GM12878 (cell line): ENCODE measurements at regions not wholly inside any gene's neighbourhood (a gene's known extent, or its start where the extent isn't known, plus 50 kb on each side); places are given as distances from the start of the nearest gene placed in this dataset.

Source experiments
- ATAC-seq: fragments of 200-7000 bp; cut with Tn5 transposase; 3 replicates; pipeline ENCODE4 v1.9.1; 2020; ENCODE audit warnings: mild to moderate bottlenecking, moderate library complexity
- BruUV-seq: library from RNA; stranded (reverse); fragments of 400-500 nt; replicated peaks from 2 replicates; lab custom pipeline; 2021; lab: Mats Ljungman, UMichigan
- CTCF ChIA-PET: fragments of 300-600 bp; sonication (Branson Sonifier 250); formaldehyde crosslinking; extraction: SDS; loops from one replicate; lab custom pipeline; 2021; ENCODE audit warnings: inconsistent platforms; lab: Yijun Ruan, JAX
- POLR2A ChIA-PET: fragments of 350-600 bp; formaldehyde crosslinking; extraction: SDS; loops from one replicate; lab custom pipeline; 2021; ENCODE audit warnings: inconsistent platforms; lab: Charles Lee
- RAD21 ChIA-PET: fragments of 300-600 bp; sonication (Branson Sonifier 250); formaldehyde crosslinking; loops from one replicate; lab custom pipeline; 2023; ENCODE audit warnings: antibody characterized with exemption; ENCODE audit not compliant: unreplicated experiment; lab: Charles Lee
- SMC1A ChIA-PET: fragments of 300-600 bp; sonication (Branson Sonifier 250); formaldehyde crosslinking; loops from one replicate; lab custom pipeline; 2023; ENCODE audit not compliant: unreplicated experiment, uncharacterized antibody; lab: Charles Lee
- DNase-seq: peaks from one replicate; pipeline ENCODE4 v3.0.0-alpha.2; 2011; ENCODE audit warnings: low read depth, low spot score
- FAIRE-seq: peaks from 3 replicates; lab custom pipeline; 2011; peaks lifted over from hg19 to GRCh38; lab: Jason Lieb, UNC
- H2AFZ ChIP-seq: 2 replicates; pipeline ENCODE4 v1.6.0; 2011; ENCODE audit warnings: low read depth, low read length, control low read depth; ENCODE audit not compliant: control insufficient read depth
- H3K27ac ChIP-seq: 2 replicates; pipeline ENCODE4 v1.5.1; 2011; ENCODE audit warnings: control low read depth; ENCODE audit not compliant: control insufficient read depth, insufficient read depth
- H3K27me3 ChIP-seq, 2 experiments: replicated peaks in 1 of 2; 2 replicates each; pipeline versions ENCODE4 v1.6.0 to v1.6.1; 2011; ENCODE audit warnings: low read length in 1 of 2; ENCODE audit not compliant: control insufficient read depth in 2 of 2, insufficient read depth in 2 of 2
- H3K36me3 ChIP-seq, 2 experiments: 2 replicates each; pipeline ENCODE4 v1.5.1; 2011; ENCODE audit warnings: low read length in 1 of 2; ENCODE audit not compliant: control insufficient read depth in 2 of 2, insufficient read depth in 2 of 2
- H3K4me1 ChIP-seq: 2 replicates; pipeline ENCODE4 v1.6.1; 2011; ENCODE audit warnings: mild to moderate bottlenecking, low read length, moderate library complexity, mixed read lengths; ENCODE audit not compliant: control insufficient read depth, insufficient read depth
- H3K4me2 ChIP-seq: 2 replicates; pipeline ENCODE4 v1.6.0; 2011; ENCODE audit warnings: control low read depth; ENCODE audit not compliant: control insufficient read depth, insufficient read depth
- H3K4me3 ChIP-seq: fragments of 200-600 bp; sonication (generic); 2 replicates; pipeline ENCODE4 v1.5.1; 2016
- H3K79me2 ChIP-seq: 2 replicates; pipeline ENCODE4 v1.6.0; 2011; ENCODE audit warnings: low read length; ENCODE audit not compliant: control insufficient read depth, insufficient read depth
- H3K9ac ChIP-seq: 2 replicates; pipeline ENCODE4 v1.8.0; 2011; ENCODE audit warnings: low read length, control low read depth, mixed read lengths; ENCODE audit not compliant: control insufficient read depth, insufficient read depth
- H3K9me3 ChIP-seq: replicated peaks from 3 replicates; pipeline ENCODE4 v1.5.1; 2011; ENCODE audit warnings: mild to moderate bottlenecking, low read length; ENCODE audit not compliant: control insufficient read depth, insufficient read depth
- H4K20me1 ChIP-seq: 2 replicates; pipeline ENCODE4 v1.6.0; 2011; ENCODE audit not compliant: control insufficient read depth, insufficient read depth
- BHLHE40 ChIP-seq, 2 experiments: fragments of 450-650 bp in 1 of 2; IDR thresholded peaks; 2 replicates each; pipeline ENCODE4 v1.6.1; 2011 to 2017; ENCODE audit warnings: low read depth in 2 of 2, borderline replicate concordance in 1 of 2, improper control_type of control experiment in 1 of 2, low read length in 1 of 2, mild to moderate bottlenecking in 1 of 2
- CREM ChIP-seq: IDR thresholded peaks from 2 replicates; pipeline ENCODE4 v1.6.1; 2014; ENCODE audit warnings: antibody characterized with exemption, low read depth
- ETV6 ChIP-seq, 2 experiments: fragments of 450-650 bp in 1 of 2; IDR thresholded peaks in 1 of 2; conservative IDR thresholded peaks in 1 of 2; 2 replicates each; pipeline ENCODE4 v1.6.1; 2014; ENCODE audit warnings: antibody characterized with exemption in 1 of 2, borderline replicate concordance in 1 of 2, low read depth in 1 of 2, mild to moderate bottlenecking in 1 of 2, moderate library complexity in 1 of 2
- PAX8 ChIP-seq: fragments of 450-650 bp; IDR thresholded peaks from 2 replicates; pipeline ENCODE4 v1.6.1; 2017; ENCODE audit warnings: mild to moderate bottlenecking, moderate library complexity
- SMC3 ChIP-seq: IDR thresholded peaks from 2 replicates; pipeline ENCODE4 v1.6.1; 2011; ENCODE audit warnings: low read length, improper control_type of control experiment, borderline replicate concordance
- SREBF1 ChIP-seq: IDR thresholded peaks from 2 replicates; pipeline ENCODE4 v1.6.1; 2012; ENCODE audit warnings: mild to moderate bottlenecking, low read length
- STAT1 ChIP-seq: fragments of 450-650 bp; conservative IDR thresholded peaks from 2 replicates; pipeline ENCODE4 v1.6.1; 2014; ENCODE audit warnings: antibody characterized with exemption, mild to moderate bottlenecking
- TBL1XR1 ChIP-seq: IDR thresholded peaks from 2 replicates; pipeline ENCODE4 v1.6.1; 2012; ENCODE audit warnings: low read depth, low read length, improper control_type of control experiment
- ZNF622 ChIP-seq: fragments of 450-650 bp; IDR thresholded peaks from 2 replicates; pipeline ENCODE4 v1.6.1; 2017; ENCODE audit warnings: mild to moderate bottlenecking, inconsistent platforms
- WGBS: methylation state at CpG from one replicate; pipeline ENCODE4 v1.1.6; 2016; ENCODE audit warnings: low lambda C conversion rate; ENCODE audit not compliant: insufficient replicate concordance, insufficient coverage; ENCODE audit errors: missing lambda C conversion rate; 5-methylcytosine and 5-hydroxymethylcytosine counted together
- in situ Hi-C: fragments of 300-500 bp; cut with MboI; formaldehyde crosslinking; loops from 9 replicates; pipeline ENCODE4 v1.14.3; 2018; ENCODE audit warnings: mixed read lengths
- intact Hi-C: fragments of 100-400 bp; cut with micrococcal nuclease; formaldehyde crosslinking; loops from one replicate; pipeline ENCODE4 v1.14.2; 2022; ENCODE audit not compliant: unreplicated experiment
- TF ChIP-seq, protein P1 (sequence below): IDR thresholded peaks from 2 replicates; pipeline ENCODE4 v1.6.1; 2012; ENCODE audit warnings: improper control_type of control experiment, low read depth, low read length; ENCODE audit not compliant: insufficient replicate concordance
- TF ChIP-seq, protein P2 (sequence below): fragments of 450-650 bp; IDR thresholded peaks from 2 replicates; pipeline ENCODE4 v1.6.1; 2016; ENCODE audit warnings: mild to moderate bottlenecking
- TF ChIP-seq, protein P3 (sequence below): fragments of 450-650 bp; formaldehyde crosslinking; IDR thresholded peaks from 2 replicates; pipeline ENCODE4 v1.4.0; 2022; ENCODE audit warnings: mild to moderate bottlenecking, moderate library complexity
- TF ChIP-seq, protein P4 (sequence below): fragments of 450-650 bp; IDR thresholded peaks from 2 replicates; pipeline ENCODE4 v1.6.1; 2017; ENCODE audit warnings: mild to moderate bottlenecking, low read depth, inconsistent platforms; ENCODE audit not compliant: poor library complexity, severe bottlenecking

DNA sequence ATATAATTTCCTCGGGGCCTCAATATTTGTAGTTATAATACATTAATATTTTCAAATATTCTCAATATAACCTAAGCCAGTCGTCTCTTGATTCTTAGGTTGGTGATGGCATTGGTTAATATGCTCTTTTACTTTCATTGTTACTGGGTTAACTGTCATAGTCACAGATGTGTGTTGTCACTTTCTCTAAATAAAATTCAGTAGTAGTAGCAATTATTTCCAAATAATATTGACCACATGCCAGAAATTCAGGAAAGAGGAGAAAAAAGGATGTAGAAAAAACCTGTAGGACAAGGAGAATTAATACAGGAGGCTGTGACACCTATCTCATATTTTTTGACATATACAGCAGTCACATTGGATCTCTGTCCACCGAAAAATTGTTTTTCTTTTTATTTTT is 322.7 kb upstream of the SLITRK6 start:
- BruUV-seq = no TSS peak
- Histone ChIP-seq H4K20me1 (no peaks in the 10 kb centered on the region), H3K27me3 (no peaks in the 10 kb centered on the region), H2AFZ (no peak overlapping the region), H3K79me2 (no peaks in the 10 kb centered on the region), H3K9me3 (no peaks in the 10 kb centered on the region), H3K4me2 (no peak overlapping the region), H3K4me1 (no peaks in the 10 kb centered on the region), H3K27ac (no peak overlapping the region), H3K4me3 (no peak overlapping the region), H3K36me3 (no peaks in the 10 kb centered on the region), H3K9ac (no peak overlapping the region)
- intact Hi-C loops (no loop called here), in situ Hi-C loops (no loop called here)
- CTCF ChIA-PET = no interaction called here
- SMC1A ChIA-PET = no interaction called here
- RAD21 ChIA-PET = no interaction called here
- FAIRE-seq (no peak), ATAC-seq (no peak), DNase-seq (no peak)
- POLR2A ChIA-PET = no interaction called here
- 0% methylated on average over 3 of the region's 3 CpGs for WGBS
- TF ChIP-seq SMC3 (no peak), ETV6 (conservative IDR thresholded peaks at IDR 0.05 in 1 of 2, IDR thresholded peaks at IDR 0.05 in 1 of 2; ENCODE audit: borderline replicate concordance in 1 of 2, low read depth in 1 of 2) (no peak), PAX8 (no peak), CREM (no peak), TBL1XR1 (no peak), SREBF1 (no peak), ZNF622 (no peak), STAT1 (no peak), BHLHE40 (IDR thresholded peaks at IDR 0.05; ENCODE audit: borderline replicate concordance in 1 of 2, low read depth in 2 of 2, low read length in 1 of 2) (no peak)
- TF ChIP-seq, protein P1, sequence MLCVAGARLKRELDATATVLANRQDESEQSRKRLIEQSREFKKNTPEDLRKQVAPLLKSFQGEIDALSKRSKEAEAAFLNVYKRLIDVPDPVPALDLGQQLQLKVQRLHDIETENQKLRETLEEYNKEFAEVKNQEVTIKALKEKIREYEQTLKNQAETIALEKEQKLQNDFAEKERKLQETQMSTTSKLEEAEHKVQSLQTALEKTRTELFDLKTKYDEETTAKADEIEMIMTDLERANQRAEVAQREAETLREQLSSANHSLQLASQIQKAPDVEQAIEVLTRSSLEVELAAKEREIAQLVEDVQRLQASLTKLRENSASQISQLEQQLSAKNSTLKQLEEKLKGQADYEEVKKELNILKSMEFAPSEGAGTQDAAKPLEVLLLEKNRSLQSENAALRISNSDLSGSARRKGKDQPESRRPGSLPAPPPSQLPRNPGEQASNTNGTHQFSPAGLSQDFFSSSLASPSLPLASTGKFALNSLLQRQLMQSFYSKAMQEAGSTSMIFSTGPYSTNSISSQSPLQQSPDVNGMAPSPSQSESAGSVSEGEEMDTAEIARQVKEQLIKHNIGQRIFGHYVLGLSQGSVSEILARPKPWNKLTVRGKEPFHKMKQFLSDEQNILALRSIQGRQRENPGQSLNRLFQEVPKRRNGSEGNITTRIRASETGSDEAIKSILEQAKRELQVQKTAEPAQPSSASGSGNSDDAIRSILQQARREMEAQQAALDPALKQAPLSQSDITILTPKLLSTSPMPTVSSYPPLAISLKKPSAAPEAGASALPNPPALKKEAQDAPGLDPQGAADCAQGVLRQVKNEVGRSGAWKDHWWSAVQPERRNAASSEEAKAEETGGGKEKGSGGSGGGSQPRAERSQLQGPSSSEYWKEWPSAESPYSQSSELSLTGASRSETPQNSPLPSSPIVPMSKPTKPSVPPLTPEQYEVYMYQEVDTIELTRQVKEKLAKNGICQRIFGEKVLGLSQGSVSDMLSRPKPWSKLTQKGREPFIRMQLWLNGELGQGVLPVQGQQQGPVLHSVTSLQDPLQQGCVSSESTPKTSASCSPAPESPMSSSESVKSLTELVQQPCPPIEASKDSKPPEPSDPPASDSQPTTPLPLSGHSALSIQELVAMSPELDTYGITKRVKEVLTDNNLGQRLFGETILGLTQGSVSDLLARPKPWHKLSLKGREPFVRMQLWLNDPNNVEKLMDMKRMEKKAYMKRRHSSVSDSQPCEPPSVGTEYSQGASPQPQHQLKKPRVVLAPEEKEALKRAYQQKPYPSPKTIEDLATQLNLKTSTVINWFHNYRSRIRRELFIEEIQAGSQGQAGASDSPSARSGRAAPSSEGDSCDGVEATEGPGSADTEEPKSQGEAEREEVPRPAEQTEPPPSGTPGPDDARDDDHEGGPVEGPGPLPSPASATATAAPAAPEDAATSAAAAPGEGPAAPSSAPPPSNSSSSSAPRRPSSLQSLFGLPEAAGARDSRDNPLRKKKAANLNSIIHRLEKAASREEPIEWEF = no peak
- TF ChIP-seq, protein P2, sequence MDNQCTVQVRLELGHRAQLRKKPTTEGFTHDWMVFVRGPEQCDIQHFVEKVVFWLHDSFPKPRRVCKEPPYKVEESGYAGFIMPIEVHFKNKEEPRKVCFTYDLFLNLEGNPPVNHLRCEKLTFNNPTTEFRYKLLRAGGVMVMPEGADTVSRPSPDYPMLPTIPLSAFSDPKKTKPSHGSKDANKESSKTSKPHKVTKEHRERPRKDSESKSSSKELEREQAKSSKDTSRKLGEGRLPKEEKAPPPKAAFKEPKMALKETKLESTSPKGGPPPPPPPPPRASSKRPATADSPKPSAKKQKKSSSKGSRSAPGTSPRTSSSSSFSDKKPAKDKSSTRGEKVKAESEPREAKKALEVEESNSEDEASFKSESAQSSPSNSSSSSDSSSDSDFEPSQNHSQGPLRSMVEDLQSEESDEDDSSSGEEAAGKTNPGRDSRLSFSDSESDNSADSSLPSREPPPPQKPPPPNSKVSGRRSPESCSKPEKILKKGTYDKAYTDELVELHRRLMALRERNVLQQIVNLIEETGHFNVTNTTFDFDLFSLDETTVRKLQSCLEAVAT = no peak
- TF ChIP-seq, protein P3, sequence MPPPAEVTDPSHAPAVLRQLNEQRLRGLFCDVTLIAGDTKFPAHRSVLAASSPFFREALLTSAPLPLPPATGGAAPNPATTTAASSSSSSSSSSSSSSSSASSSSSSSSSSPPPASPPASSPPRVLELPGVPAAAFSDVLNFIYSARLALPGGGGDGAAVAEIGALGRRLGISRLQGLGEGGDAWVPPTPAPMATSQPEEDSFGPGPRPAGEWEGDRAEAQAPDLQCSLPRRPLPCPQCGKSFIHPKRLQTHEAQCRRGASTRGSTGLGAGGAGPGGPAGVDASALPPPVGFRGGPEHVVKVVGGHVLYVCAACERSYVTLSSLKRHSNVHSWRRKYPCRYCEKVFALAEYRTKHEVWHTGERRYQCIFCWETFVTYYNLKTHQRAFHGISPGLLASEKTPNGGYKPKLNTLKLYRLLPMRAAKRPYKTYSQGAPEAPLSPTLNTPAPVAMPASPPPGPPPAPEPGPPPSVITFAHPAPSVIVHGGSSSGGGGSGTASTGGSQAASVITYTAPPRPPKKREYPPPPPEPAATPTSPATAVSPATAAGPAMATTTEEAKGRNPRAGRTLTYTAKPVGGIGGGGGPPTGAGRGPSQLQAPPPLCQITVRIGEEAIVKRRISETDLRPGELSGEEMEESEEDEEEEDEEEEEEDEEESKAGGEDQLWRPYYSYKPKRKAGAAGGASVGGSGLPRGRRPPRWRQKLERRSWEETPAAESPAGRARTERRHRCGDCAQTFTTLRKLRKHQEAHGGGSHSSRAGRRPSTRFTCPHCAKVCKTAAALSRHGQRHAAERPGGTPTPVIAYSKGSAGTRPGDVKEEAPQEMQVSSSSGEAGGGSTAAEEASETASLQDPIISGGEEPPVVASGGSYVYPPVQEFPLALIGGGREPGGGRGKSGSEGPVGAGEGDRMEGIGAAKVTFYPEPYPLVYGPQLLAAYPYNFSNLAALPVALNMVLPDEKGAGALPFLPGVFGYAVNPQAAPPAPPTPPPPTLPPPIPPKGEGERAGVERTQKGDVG (CRISPR knock-in tag) = no peak
- TF ChIP-seq, protein P4, sequence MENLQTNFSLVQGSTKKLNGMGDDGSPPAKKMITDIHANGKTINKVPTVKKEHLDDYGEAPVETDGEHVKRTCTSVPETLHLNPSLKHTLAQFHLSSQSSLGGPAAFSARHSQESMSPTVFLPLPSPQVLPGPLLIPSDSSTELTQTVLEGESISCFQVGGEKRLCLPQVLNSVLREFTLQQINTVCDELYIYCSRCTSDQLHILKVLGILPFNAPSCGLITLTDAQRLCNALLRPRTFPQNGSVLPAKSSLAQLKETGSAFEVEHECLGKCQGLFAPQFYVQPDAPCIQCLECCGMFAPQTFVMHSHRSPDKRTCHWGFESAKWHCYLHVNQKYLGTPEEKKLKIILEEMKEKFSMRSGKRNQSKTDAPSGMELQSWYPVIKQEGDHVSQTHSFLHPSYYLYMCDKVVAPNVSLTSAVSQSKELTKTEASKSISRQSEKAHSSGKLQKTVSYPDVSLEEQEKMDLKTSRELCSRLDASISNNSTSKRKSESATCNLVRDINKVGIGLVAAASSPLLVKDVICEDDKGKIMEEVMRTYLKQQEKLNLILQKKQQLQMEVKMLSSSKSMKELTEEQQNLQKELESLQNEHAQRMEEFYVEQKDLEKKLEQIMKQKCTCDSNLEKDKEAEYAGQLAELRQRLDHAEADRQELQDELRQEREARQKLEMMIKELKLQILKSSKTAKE = no peak
